ENCODE measurements at regions not wholly inside any gene's neighbourhood (a gene's known extent, or its start where the extent isn't known, plus 50 kb on each side); places are given as distances from the start of the nearest gene placed in this dataset.
"Not testable (repeated sequence)": the region's sequence is repeated elsewhere in the genome, so short reads cannot be mapped to it uniquely, and the experiment has no call there.

GRCh38 chrX:28120580-28121245, 139.5 kb upstream of the DCAF8L1 start:
- TF ChIP-seq CTCF (conservative IDR thresholded peaks at IDR 0.05; ENCODE audit: low read length); EZH2phosphoT487 (IDR thresholded peaks at IDR 0.05; ENCODE audit: borderline replicate concordance): not testable (repeated sequence)
